ENCODE measurements at regions not wholly inside any gene's neighbourhood (a gene's known extent, or its start where the extent isn't known, plus 50 kb on each side); places are given as distances from the start of the nearest gene placed in this dataset.

- TF ChIP-seq NFAT5 (CRISPR knock-in tag; IDR thresholded peaks at IDR 0.05) (no peak), ZNF720 (CRISPR knock-in tag; IDR thresholded peaks at IDR 0.05) (no peak), ZNF431 (CRISPR knock-in tag; IDR thresholded peaks at IDR 0.05; ENCODE audit: borderline replicate concordance, low read depth) (no peak), KDM5A (IDR thresholded peaks at IDR 0.05; ENCODE audit: borderline replicate concordance, low read length) (no peak), SPEN (CRISPR knock-in tag; IDR thresholded peaks at IDR 0.05; ENCODE audit: low read depth) (no peak), FOXK1 (CRISPR knock-in tag; IDR thresholded peaks at IDR 0.05; ENCODE audit: borderline replicate concordance, low read depth) (no peak), PHB2 (IDR thresholded peaks at IDR 0.05; ENCODE audit: partially characterized antibody) (no peak), JARID2 (CRISPR knock-in tag; IDR thresholded peaks at IDR 0.05; ENCODE audit: insufficient replicate concordance) (no peak), ZNF737 (CRISPR knock-in tag; IDR thresholded peaks at IDR 0.05; ENCODE audit: borderline replicate concordance) (no peak), TIGD3 (CRISPR knock-in tag; IDR thresholded peaks at IDR 0.05; ENCODE audit: borderline replicate concordance) (no peak), HCFC1 (IDR thresholded peaks at IDR 0.05; ENCODE audit: low read depth, low read length) (no peak), PRDM15 (CRISPR knock-in tag; IDR thresholded peaks at IDR 0.05) (no peak), BORCS8-MEF2B (CRISPR knock-in tag; IDR thresholded peaks at IDR 0.05) (no peak), POLR2AphosphoS5 (IDR thresholded peaks at IDR 0.05; ENCODE audit: low read depth, low read length) (no peak), ATF4 (CRISPR knock-in tag; IDR thresholded peaks at IDR 0.05) (no peak), ZNF362 (CRISPR knock-in tag; IDR thresholded peaks at IDR 0.05; ENCODE audit: borderline replicate concordance) (no peak)
Measured at GRCh38 chr1:76010802-76011201, 63.7 kb upstream of the ST6GALNAC3 start (continued).

Measured in HepG2 (cell line).